GM18519 (cell line): ENCODE measurements at regions not wholly inside any gene's neighbourhood (a gene's known extent, or its start where the extent isn't known, plus 50 kb on each side); places are given as distances from the start of the nearest gene placed in this dataset.
A peak's percentile ranks its signal among the peaks of the same experiment; 100 is the strongest.
"Not testable (repeated sequence)": the region's sequence is repeated elsewhere in the genome, so short reads cannot be mapped to it uniquely, and the experiment has no call there.

Source experiments
- ATAC-seq: cut with Tn5 transposase; IDR thresholded peaks from one replicate; pipeline ENCODE4 v1.9.1; 2021; ENCODE audit warnings: mild to moderate bottlenecking, moderate library complexity; ENCODE audit not compliant: unreplicated experiment, low FRiP score

DNA sequence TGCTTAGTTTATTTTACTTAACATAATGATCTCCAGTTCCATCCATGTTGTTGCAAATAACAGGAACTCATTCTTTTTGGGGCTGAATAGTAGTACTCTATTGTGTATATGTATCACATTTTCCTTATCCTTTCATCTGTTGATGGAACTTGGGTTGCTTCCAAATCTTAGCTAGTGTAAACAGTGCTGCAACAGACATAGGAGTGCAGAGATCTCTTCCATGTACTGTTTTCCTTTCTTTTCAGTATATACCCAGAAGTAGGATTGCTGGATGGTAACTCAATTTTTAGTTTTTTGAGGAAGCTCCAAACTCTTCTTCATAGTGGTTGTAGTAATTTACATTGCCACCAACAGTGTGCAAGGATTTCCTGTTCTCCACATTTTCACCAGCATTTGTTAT lies 138.8 kb upstream of the POC5 start:
- no peak for ATAC-seq

DNA sequence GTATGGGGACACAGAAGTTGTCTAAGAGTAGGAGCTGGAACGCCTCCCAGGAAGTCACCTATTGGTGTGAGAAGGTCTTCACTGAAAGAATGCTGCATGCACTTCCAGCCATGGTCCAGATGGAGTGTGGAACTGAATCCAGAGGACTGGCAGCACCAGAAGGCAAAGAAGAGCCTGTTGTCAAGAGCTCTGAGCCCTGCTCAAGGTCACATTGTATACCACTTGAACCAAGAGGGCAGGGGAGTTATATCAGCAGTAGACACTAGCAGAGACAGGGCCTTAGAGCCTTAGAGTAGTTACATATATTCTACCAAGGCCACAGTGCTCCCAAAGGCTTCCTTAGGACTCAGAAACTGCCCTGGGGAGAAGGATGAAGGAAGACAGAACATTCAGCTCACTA lies 130.8 kb upstream of the POC5 start:
- ATAC-seq = no peak

- ATAC-seq = peak; percentile 84
These were observed 130.4 kb upstream of the POC5 start for GRCh38 chr5:75847561-75848021.

DNA sequence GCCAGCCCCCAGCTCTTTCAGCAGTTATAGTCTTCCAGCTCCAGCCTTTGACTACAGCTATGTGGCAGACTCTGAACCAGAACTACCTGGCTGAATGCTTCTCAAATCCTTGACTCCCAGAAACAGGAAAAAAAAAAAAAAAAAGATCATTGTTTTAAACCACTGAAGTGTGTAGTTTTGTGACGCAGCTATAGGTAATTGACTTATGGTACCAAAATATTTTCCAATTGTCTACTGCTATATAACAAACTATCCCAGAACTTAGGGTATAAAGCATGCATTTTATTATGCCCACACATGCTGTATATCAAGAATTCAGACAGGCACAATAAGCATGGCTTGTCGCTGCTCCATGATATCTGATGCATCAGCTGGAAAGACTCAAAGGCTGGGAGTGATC lies 127.1 kb upstream of the POC5 start:
- no peak for ATAC-seq

GRCh38 chr5:75843319-75843718 lies 126.1 kb upstream of the POC5 start:
- ATAC-seq = no peak

DNA sequence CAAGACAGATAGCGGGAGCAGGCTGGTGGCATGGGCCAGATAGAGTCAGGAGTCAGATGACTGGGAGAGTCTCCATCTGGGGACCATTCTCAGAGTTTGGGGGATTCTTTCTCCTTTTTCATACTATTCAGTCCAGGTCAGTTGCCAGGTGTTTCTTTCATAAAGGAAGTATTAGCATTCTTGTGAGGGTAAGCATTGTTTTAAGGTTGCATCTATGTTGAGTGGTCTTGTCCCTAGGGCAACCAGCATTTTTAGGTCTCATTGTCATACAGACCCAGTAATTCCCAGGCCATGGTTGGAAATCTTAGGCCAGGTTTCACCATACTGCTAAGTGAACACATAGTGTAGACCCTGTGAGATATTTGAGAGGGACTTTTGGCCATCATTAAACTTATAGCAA lies 122.3 kb upstream of the POC5 start:
- no peak for ATAC-seq

- no peak for ATAC-seq
These were observed 120.1 kb upstream of the POC5 start for GRCh38 chr5:75837258-75837841.

- no peak for ATAC-seq
These were observed 114.3 kb upstream of the POC5 start for GRCh38 chr5:75831561-75831960.

- ATAC-seq = no peak
These were observed 110.8 kb upstream of the POC5 start for GRCh38 chr5:75828029-75828428.

DNA sequence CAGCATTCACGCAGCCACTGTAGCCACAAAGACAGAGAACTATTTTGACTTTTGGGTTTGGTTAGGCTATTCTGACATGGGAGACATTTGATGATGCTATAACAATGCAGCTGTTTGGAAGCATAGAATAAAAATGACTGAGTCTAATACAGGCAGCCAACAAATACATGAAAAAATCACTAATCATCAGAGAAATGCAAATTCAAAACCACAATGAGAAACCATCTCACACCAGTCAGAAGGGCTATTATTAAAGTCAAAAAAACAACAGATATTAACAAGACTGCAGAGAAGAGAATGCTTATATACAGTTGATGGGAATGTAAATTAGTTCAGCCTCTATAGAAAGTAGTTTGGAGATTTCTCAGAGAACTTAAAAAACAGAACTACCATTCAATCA lies 107.1 kb upstream of the POC5 start:
- peak; percentile 47 for ATAC-seq

GRCh38 chr5:75823811-75824210 lies 106.6 kb upstream of the POC5 start:
- no peak for ATAC-seq

- no peak for ATAC-seq
These were observed 101.4 kb upstream of the POC5 start for GRCh38 chr5:75818661-75819060.

DNA sequence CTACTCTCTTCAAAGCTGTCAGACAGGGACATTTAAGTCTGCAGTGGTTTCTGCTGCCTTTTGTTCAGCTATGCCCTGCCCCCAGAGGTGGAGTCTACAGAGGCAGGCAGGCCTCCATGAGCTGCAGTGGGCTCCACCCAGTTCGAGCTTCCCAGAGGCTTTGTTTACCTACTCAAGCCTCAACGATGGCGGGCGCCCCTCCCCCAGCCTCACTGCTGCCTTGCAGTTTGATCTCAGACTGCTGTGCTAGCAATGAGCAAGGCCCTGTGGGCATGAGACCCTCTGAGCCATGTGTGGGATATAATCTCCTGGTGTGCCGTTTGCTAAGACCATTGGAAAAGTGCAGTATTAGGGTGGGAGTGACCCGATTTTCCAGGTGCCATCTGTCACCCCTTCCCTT lies 82.5 kb upstream of the POC5 start:
- ATAC-seq = not testable (repeated sequence)

DNA sequence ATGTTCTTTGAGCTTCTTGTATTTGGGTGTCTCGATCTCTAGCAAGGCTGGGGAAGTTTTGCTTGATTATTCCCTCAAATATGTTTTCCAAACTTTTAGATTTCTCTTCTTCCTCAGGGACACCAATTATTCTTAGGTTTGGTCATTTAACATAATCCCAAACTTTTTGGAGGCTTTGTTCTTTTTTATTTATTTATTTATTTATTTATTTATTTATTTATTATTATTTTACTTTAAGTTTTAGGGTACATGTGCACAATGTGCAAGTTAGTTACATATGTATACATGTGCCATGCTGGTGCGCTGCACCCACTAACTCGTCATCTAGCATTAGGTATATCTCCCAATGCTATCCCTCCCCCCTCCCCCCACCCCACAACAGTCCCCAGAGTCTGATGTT lies 52.1 kb upstream of the POC5 start:
- not testable (repeated sequence) for ATAC-seq
